ENCODE measurements at regions not wholly inside any gene's neighbourhood (a gene's known extent, or its start where the extent isn't known, plus 50 kb on each side); places are given as distances from the start of the nearest gene placed in this dataset.

DNA sequence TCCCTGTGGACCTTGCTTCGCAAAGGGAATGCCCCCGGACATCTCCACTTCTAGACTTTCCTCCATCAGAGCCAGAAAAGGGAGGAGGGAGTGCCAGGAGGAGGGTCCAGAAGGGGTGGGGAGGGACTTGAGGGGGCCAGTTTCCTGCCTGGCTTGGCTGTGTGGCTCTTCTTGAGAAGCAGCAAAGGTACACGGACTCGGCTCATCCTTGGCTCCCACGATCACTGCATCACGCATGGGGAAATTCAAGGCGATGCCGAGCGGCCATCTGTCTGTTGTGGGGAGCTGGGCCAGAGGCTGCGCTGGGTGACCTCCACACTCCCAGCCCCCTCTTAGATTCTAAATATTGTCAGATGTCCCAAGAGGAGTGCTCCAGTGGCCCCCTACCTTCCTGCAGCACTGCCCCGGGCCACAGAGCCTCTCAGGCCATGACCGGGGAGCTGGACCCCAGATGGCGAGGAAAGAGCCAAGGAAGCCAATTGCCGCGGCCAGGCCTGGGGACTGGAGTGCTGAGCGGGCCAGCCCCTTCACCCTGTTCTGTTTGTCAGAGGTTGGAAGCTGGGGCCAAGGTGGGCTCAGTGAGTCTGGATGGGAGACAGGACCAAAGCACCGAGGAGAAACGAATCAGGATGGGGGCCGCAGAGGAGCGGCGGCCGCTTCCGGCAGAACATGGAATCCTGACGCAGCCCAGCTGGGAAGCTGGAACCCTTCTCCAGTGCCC is 104.5 kb downstream of the RBFOX3 start:
- TF ChIP-seq GATA3 (IDR thresholded peaks at IDR 0.05; ENCODE audit: low read depth, low read length) (no peak), GATA2 (IDR thresholded peaks at IDR 0.05; ENCODE audit: low read depth, low read length) (no peak)

DNA sequence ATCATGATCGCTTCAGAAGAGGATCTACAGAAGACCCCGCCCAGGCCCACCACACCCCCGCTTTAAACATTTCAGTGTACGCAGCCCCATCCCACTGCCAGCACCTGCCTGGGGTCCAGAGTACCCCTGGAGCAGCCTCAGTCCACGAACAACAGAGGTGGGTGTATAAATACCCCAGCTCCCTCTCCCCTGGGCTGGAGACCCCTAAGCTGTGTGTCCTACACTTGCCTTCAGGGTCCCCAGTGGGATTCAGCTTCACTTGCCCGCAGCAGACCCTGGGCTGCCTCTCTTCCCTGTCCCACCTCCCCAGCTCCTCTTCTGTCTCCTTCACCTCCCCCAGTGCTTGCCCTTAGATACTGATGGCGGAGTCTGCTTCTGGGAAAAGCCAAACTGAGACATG is 105.7 kb downstream of the RBFOX3 start:
- TF ChIP-seq GATA2 (IDR thresholded peaks at IDR 0.05; ENCODE audit: low read depth, low read length): no peak
- TF ChIP-seq GATA3 (IDR thresholded peaks at IDR 0.05; ENCODE audit: low read depth, low read length): no peak

DNA sequence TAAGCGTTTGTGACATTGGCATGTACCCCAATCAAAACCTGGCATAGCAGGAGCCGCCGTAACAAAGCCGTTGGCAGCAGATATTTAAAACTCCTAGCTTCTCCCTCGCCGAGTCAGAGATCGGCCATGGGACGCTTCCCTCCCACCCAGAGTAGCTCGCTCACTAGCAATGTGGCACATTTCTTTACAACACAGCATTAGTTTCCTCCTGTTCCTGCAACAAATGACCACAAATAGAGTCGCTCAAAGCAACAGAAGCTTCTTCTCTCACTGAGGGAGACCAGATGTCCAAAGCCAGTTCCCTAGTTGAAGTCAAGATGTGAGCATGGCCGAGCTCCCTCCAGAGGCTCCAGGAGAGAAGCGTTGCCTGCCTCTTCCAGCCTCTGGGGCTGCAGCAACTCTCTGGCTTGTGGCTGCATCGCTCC is 106.7 kb downstream of the RBFOX3 start:
- TF ChIP-seq GATA3 (IDR thresholded peaks at IDR 0.05; ENCODE audit: low read depth, low read length): no peak
- no peak for TF ChIP-seq GATA2 (IDR thresholded peaks at IDR 0.05; ENCODE audit: low read depth, low read length)

DNA sequence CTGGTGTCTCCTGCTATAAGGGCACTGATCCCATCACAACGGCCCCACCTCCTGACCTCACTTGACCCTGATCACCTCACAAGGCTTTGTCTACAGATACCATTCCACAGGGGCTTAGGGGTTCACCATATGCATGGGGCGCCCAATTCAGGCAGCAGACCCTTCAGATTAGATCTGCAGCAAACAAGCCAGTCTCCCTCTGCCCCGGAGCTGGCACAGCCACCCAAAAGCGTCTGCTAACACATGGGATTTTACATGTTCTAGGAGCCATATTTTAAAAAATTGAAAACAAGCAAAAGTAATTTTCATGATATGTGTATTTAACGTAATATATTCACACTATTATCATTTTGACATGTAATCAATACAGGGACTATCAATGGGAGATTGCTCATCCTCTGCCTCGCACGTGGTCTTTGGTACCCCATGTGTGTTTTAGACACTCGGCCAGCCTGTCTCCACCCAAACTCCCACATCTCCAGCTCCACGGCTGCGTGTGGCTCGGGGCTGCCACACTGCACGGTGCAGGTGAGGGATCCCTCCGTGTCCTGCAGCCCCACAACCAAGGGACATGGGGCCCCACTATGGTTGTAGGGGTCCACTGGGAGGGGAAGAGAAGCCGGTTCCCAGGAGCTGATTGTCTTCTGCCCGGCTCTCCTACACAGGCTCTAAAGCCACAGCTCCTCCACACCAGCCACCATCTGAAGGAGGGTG is 107.6 kb downstream of the RBFOX3 start:
- TF ChIP-seq GATA3 (IDR thresholded peaks at IDR 0.05; ENCODE audit: low read depth, low read length) (no peak), GATA2 (IDR thresholded peaks at IDR 0.05; ENCODE audit: low read depth, low read length) (no peak; the same call in 1 of the 2 replicates)

DNA sequence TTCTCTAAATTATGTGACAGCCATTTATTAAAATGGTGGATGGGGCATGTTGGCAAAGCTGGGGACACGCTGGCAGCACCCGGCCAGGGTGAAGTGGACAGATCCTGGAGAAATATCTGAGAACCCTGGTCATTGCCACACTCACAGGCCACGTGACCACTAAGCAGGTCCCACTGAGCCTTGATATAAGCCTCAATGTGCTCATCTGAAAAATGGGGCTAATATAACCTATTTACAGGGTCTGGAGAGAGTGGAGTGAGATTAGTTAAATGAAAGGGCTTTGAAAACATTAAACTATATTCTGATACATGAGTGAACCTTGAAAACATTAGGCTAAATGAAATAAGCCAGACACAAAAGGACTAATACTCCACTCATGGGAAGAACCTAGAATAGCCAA is 108.9 kb downstream of the RBFOX3 start:
- no peak for TF ChIP-seq GATA2 (IDR thresholded peaks at IDR 0.05; ENCODE audit: low read depth, low read length)
- TF ChIP-seq GATA3 (IDR thresholded peaks at IDR 0.05; ENCODE audit: low read depth, low read length): no peak

DNA sequence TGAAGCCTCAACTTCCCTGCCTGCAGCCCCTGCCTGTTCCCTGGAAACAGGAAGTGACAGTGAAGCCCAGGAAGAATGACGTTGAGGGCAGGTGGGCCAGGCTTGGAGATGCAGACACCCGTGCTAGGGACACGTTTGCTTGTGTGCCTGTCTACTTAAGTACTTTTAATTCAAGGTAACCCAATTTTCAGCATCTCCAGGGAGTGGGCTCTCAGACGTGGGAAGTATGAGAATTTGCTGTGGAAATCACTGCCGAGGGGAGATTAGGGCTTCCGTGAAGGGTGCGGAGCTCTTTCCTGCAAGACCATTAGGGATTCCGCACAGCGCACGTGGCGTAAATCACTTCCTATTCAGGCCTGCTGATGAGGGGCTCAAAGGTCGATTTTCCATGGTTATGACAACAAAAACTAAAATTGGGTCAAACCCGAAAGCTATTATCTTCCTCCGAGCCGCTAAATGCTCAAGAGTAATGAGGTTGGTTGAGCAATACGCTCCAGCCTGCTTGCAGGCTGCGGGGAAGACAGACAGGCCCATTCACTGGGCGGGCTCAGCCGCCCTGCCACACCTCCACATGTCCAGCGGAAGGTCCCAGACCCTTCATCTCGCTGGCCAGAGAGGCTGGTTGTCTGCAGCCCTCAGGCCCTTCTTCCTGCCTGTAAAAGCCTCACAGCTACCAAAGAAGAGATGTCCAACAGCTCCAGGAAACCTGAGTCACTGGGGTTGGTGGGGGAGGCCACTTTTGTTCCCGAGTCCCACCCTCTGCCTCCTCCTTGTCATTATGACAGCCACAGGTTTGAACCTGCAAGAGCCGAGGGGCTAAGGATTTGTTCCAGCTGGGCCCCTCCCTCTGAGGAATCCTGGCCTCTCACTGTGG is 109.9 kb downstream of the RBFOX3 start:
- TF ChIP-seq GATA3 (IDR thresholded peaks at IDR 0.05; ENCODE audit: low read depth, low read length) (no peak), GATA2 (IDR thresholded peaks at IDR 0.05; ENCODE audit: low read depth, low read length) (no peak)

DNA sequence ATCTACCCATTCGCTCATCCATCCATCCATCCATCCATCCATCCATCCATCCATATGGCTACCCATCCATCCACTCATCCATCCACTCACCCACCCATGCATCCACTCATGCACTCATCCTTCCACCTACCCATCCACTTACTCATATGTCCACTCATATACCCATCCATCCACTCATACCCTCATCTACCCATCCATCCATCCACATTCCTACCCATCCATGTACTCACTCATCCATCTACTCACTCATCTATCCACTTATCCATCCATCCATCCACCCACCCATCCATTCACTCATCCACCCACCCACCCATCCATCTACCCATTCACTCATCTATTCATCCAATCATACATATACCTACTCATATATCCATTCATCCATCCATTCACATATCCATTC is 112.0 kb downstream of the RBFOX3 start:
- TF ChIP-seq GATA2 (IDR thresholded peaks at IDR 0.05; ENCODE audit: low read depth, low read length) (no peak), GATA3 (IDR thresholded peaks at IDR 0.05; ENCODE audit: low read depth, low read length) (no peak)

DNA sequence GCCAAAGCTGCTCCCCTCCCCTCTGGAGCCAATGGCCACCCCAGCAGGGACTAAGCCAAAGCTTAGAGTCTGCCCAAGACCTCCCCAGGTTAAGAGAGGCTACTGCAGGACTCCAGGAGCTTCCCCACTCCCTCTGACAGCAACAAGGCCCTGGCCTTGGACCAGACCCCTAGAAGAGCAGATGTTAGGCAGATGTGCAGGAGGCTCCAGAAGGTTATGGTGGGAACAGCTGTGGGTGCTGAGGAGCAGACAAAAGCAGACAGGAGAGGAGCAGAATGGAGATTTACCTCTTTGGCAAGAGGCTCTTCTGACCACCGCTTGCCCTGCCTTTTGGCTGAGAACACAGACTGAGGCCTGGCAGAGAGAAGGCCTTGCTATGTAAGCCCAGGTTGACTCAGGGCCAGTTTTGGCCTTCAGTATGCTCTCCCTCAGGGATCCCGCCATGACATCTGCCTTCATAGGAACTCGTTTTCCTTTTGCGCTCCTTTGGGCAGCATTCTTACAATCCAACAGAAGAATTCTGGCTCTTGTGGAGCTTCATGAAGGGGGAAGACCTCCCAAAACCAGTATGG is 113.0 kb downstream of the RBFOX3 start:
- TF ChIP-seq GATA2 (IDR thresholded peaks at IDR 0.05; ENCODE audit: low read depth, low read length): no peak
- no peak for TF ChIP-seq GATA3 (IDR thresholded peaks at IDR 0.05; ENCODE audit: low read depth, low read length)

DNA sequence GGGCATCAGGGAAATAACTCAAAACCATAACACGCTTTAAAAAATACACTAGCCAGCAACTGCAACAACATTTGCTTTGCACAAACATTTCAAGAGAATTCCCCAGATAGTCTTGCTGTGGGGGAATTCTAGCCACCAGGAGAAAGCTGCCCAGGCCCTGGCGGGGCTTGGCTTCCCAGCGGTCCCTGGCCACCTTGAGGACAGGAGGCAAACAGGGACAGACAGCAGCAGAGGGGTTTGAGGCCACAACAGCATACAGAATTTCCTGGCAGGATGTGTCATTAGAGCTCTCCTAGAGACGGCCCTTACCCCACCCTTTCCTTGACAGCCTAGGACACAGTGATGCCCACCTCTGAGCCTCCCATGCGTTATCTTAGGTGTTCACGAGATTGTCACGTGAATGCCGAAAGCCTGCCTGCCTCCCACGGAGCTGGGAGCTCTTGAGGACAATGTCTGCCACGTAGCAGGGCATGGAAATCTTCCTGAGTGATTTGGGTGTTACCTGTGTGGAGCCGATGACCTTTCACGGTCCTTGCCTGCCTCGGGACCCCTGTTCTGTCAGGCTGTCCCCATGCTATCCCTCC is 114.3 kb downstream of the RBFOX3 start:
- TF ChIP-seq GATA2 (IDR thresholded peaks at IDR 0.05; ENCODE audit: low read depth, low read length) (no peak), GATA3 (IDR thresholded peaks at IDR 0.05; ENCODE audit: low read depth, low read length) (no peak)

DNA sequence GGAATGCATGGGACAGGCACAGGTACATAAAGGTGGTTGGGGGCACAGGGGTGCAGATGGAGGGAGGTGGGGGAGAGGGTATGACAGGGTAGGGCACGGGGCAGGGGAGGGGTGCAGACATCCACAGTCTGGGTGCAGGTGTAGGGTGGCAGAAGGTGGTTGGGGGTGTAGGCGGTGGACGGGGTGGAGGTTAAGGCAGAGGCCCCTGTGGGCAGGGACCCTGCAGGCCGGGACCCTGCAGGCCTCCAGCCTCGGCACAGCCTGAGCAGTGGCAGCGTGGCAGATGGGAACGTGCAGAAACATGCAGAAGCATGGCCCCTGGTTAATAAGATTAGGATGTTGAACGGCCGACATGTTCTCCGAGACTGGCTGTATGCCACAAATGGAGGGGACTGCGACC is 115.2 kb downstream of the RBFOX3 start:
- TF ChIP-seq GATA2 (IDR thresholded peaks at IDR 0.05; ENCODE audit: low read depth, low read length) (no peak), GATA3 (IDR thresholded peaks at IDR 0.05; ENCODE audit: low read depth, low read length) (no peak)

DNA sequence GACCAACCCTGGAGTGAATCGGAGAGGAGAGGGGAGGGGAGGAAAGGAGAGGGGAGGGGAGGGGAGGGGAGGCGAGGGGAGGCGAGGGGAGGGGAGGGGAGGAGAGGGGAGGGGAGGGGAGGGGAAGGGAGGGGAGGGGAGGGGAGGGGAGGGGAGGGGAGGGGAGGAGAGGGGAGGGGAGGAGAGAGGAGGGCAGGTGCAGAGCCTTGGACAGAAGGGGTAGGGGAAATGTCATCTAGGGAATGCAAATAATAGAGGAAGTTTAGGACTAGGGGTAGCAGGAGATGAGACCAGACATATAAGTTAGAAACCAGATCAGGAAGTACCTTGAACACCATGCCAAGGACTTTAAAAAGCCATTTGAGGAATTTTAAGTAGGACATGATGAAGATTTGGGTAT is 119.8 kb downstream of the RBFOX3 start:
- no peak for TF ChIP-seq GATA3 (IDR thresholded peaks at IDR 0.05; ENCODE audit: low read depth, low read length)
- TF ChIP-seq GATA2 (IDR thresholded peaks at IDR 0.05; ENCODE audit: low read depth, low read length): no peak

DNA sequence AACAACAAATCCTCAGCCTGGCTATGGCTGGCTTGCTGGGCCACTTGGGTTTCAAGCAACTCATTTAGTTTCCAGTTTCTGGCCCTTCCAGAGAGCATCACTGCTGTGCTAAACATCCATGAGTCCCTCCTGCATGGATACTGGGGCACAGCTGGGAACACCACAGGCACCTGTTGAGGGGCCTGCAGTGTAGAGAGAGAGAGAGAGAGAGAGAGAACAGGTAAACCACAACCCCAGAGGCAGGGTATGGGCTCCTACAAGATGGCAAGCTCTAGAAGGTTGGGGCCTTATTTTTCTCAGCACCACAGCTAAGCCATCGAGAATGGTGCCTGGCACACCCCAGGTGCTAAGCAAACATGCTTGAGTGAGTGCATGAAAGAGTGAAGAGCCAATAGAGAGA is 120.3 kb downstream of the RBFOX3 start:
- no peak for TF ChIP-seq GATA2 (IDR thresholded peaks at IDR 0.05; ENCODE audit: low read depth, low read length)
- no peak for TF ChIP-seq GATA3 (IDR thresholded peaks at IDR 0.05; ENCODE audit: low read depth, low read length)

DNA sequence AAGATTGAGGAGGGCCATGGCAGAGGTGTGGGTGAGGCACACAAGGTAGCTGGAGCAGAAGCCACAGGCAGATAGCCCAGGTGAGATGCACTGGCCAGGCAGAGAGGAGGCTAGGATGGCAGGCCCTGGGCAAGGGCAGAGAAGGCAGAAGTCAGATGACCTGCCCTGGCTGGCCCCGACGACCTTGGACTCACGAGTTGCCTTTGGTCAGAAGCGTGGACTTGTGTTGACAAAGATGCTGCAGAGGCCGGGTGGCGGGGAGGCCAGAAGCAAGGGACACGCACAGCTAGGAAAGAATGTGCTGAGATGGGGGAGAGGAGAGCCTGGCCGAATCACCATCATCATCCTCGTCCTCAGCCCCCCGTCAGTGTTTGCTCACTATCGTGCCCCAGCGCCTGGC is 123.7 kb downstream of the RBFOX3 start:
- TF ChIP-seq GATA3 (IDR thresholded peaks at IDR 0.05; ENCODE audit: low read depth, low read length): no peak
- no peak for TF ChIP-seq GATA2 (IDR thresholded peaks at IDR 0.05; ENCODE audit: low read depth, low read length)

DNA sequence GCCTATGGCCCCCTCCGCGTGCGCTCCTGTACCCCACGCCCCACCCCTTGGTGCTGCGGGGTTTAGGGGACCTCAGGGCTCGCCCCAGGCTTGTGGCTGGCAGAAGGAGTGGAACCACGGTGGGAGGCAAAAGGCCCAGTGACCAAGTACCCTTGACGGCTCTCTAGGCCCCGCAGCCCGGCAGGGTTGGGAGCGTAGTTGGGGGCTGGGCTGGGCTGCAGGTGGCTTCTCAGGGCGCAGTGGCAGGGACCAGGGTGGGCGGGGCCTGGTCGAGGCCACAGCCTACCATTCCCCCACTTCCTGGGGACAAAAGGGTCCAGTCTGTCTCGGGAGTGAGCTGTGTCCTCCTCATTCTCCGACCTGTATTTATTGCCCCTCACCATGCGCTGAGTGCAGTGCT is 124.9 kb downstream of the RBFOX3 start:
- no peak for TF ChIP-seq GATA3 (IDR thresholded peaks at IDR 0.05; ENCODE audit: low read depth, low read length)
- TF ChIP-seq GATA2 (IDR thresholded peaks at IDR 0.05; ENCODE audit: low read depth, low read length): no peak

Data from SH-SY5Y (cell line).